Sigmoid colon (tissue), 4 donors: ENCODE measurements at regions not wholly inside any gene's neighbourhood (a gene's known extent, or its start where the extent isn't known, plus 50 kb on each side); places are given as distances from the start of the nearest gene placed in this dataset.

Experiments used
- EP300 ChIP-seq, 4 donors: sonication (generic); formaldehyde crosslinking; IDR thresholded peaks; one replicate each; pipeline ENCODE4 v1.6.1; 2017; ENCODE audit warnings: antibody characterized with exemption in 4 of 4
- POLR2A ChIP-seq, 2 donors: fragments of 450-650 bp; IDR thresholded peaks; one replicate each; pipeline ENCODE4 v1.6.1; 2016; ENCODE audit warnings: antibody characterized with exemption in 2 of 2, mild to moderate bottlenecking in 2 of 2, moderate library complexity in 2 of 2
- POLR2AphosphoS5 ChIP-seq, 4 donors: sonication (generic); formaldehyde crosslinking; IDR thresholded peaks; one replicate each; pipeline ENCODE4 v1.6.1; 2017; ENCODE audit warnings: antibody characterized with exemption in 4 of 4
- TF ChIP-seq, protein P1 (sequence below), 4 experiments: fragments of 450-650 bp in 3 of 4; fragments of 200-600 bp in 1 of 4; IDR thresholded peaks; one replicate each; pipeline ENCODE4 v1.5.1; 2016 to 2019; ENCODE audit warnings: antibody characterized with exemption in 4 of 4, mild to moderate bottlenecking in 3 of 4, moderate library complexity in 2 of 4

- no peak for TF ChIP-seq EP300 (IDR thresholded peaks at IDR 0.05)
- no peak for TF ChIP-seq POLR2AphosphoS5 (IDR thresholded peaks at IDR 0.05)
- TF ChIP-seq POLR2A (IDR thresholded peaks at IDR 0.05): no peak
- TF ChIP-seq, protein P1, sequence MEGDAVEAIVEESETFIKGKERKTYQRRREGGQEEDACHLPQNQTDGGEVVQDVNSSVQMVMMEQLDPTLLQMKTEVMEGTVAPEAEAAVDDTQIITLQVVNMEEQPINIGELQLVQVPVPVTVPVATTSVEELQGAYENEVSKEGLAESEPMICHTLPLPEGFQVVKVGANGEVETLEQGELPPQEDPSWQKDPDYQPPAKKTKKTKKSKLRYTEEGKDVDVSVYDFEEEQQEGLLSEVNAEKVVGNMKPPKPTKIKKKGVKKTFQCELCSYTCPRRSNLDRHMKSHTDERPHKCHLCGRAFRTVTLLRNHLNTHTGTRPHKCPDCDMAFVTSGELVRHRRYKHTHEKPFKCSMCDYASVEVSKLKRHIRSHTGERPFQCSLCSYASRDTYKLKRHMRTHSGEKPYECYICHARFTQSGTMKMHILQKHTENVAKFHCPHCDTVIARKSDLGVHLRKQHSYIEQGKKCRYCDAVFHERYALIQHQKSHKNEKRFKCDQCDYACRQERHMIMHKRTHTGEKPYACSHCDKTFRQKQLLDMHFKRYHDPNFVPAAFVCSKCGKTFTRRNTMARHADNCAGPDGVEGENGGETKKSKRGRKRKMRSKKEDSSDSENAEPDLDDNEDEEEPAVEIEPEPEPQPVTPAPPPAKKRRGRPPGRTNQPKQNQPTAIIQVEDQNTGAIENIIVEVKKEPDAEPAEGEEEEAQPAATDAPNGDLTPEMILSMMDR (IDR thresholded peaks at IDR 0.05): no peak
These were observed 84.9 kb downstream of the RHOB start for GRCh38 chr2:20531633-20532262.
